ENCODE measurements at regions not wholly inside any gene's neighbourhood (a gene's known extent, or its start where the extent isn't known, plus 50 kb on each side); places are given as distances from the start of the nearest gene placed in this dataset.
A peak's percentile ranks its signal among the peaks of the same experiment; 100 is the strongest.
"Not testable (repeated sequence)": the region's sequence is repeated elsewhere in the genome, so short reads cannot be mapped to it uniquely, and the experiment has no call there.

DNA sequence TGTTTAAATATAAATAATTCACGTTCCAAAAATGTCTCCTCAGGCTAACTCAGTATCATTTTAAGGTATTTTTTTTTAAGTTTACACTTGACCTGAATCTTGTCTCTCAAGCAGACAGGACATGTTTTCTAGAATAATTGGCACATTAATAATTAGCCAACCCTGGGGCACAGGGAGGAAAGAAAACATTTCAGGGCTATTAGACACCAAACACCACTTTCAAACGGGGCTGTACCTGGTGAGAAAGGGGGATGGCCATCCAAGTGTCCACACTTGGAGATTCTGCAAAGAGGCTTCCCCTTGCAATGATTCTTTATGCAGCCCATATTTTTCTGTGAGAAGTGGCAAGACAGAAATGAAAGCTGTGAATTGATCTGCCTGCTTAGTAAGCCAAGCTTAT lies 560.8 kb downstream of the CD109 start:
- H3K9ac ChIP-seq (ENCODE audit: low read depth, low read length), result no peak overlapping the region
- no peaks in the 10 kb centered on the region for H3K36me3 ChIP-seq (ENCODE audit: insufficient read depth, low read depth, low read length)
- no peak overlapping the region for H3K27ac ChIP-seq (ENCODE audit: low read length)
- no peaks in the 10 kb centered on the region; the same call in 1 of the 2 replicates for H3K9me3 ChIP-seq (ENCODE audit: insufficient read depth, low read depth, low read length)
- no peaks in the 10 kb centered on the region for H3K4me1 ChIP-seq (ENCODE audit: insufficient read depth, low read length)
- no peaks in the 10 kb centered on the region for H3K27me3 ChIP-seq (ENCODE audit: insufficient read depth, low read length)
- H3K4me3 ChIP-seq (ENCODE audit: low read length), result no peak overlapping the region

GRCh38 chr6:74256381-74256780 lies 560.4 kb downstream of the CD109 start:
- no peak overlapping the region for H3K4me3 ChIP-seq (ENCODE audit: low read length)
- no peak overlapping the region for H3K27ac ChIP-seq (ENCODE audit: low read length)
- no peak overlapping the region for H3K9ac ChIP-seq (ENCODE audit: low read depth, low read length)
- no peaks in the 10 kb centered on the region; the same call in 1 of the 2 replicates for H3K9me3 ChIP-seq (ENCODE audit: insufficient read depth, low read depth, low read length)
- H3K36me3 ChIP-seq (ENCODE audit: insufficient read depth, low read depth, low read length), result no peaks in the 10 kb centered on the region
- no peaks in the 10 kb centered on the region for H3K27me3 ChIP-seq (ENCODE audit: insufficient read depth, low read length)
- no peaks in the 10 kb centered on the region for H3K4me1 ChIP-seq (ENCODE audit: insufficient read depth, low read length)

- H3K36me3 ChIP-seq (ENCODE audit: insufficient read depth, low read depth, low read length); H3K9me3 ChIP-seq (ENCODE audit: insufficient read depth, low read depth, low read length); H3K4me1 ChIP-seq (ENCODE audit: insufficient read depth, low read length); H3K4me3 ChIP-seq (ENCODE audit: low read length); H3K27ac ChIP-seq (ENCODE audit: low read length); H3K27me3 ChIP-seq (ENCODE audit: insufficient read depth, low read length); H3K9ac ChIP-seq (ENCODE audit: low read depth, low read length): not testable (repeated sequence)
Measured at GRCh38 chr6:74255007-74255406, 559.0 kb downstream of the CD109 start.

DNA sequence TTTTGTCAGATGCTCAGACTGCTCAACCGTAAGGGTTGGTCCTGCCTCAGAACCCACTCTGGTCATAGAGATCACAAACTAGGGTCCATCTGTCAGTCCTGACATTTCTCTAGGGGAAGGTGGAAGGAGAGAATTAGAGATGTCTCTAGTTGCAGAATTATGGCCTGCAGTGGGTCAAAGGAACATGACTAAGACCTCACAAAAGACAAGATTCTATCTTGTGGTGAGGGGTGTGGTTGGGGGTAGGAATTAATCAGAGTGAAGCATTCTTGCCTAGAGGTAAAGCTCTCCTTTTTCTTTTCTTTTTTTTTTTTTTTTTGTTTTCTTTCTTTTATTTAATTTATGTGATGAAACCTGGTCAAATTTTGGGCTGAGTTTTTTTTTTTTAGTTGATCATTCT lies 558.1 kb downstream of the CD109 start:
- not testable (repeated sequence) for H3K9me3 ChIP-seq (ENCODE audit: insufficient read depth, low read depth, low read length); H3K4me1 ChIP-seq (ENCODE audit: insufficient read depth, low read length); H3K27me3 ChIP-seq (ENCODE audit: insufficient read depth, low read length); H3K9ac ChIP-seq (ENCODE audit: low read depth, low read length); H3K27ac ChIP-seq (ENCODE audit: low read length); H3K36me3 ChIP-seq (ENCODE audit: insufficient read depth, low read depth, low read length); H3K4me3 ChIP-seq (ENCODE audit: low read length)

DNA sequence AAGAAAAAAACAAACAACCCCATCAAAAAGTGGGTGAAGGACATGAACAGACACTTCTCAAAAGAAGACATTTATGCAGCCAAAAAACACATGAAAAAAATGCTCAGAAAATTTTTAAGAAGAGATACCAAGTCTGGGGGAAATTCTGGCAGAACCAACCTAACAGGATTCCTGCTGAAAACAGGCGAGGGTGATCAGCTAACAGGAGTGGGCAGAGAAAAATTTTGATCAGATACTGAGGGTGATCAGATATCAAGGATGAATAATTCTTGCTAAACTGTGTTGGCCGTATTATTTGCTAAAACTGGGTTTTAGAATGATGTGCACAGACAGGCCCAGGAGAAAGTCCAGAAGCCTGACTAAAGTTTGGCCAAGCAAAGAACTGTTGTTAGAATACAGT lies 557.3 kb downstream of the CD109 start:
- no peak overlapping the region for H3K9ac ChIP-seq (ENCODE audit: low read depth, low read length)
- H3K4me1 ChIP-seq (ENCODE audit: insufficient read depth, low read length), result no peaks in the 10 kb centered on the region
- H3K4me3 ChIP-seq (ENCODE audit: low read length), result no peak overlapping the region
- H3K27me3 ChIP-seq (ENCODE audit: insufficient read depth, low read length), result no peaks in the 10 kb centered on the region
- no peaks in the 10 kb centered on the region for H3K36me3 ChIP-seq (ENCODE audit: insufficient read depth, low read depth, low read length)
- no peaks in the 10 kb centered on the region; the same call in 1 of the 2 replicates for H3K9me3 ChIP-seq (ENCODE audit: insufficient read depth, low read depth, low read length)
- H3K27ac ChIP-seq (ENCODE audit: low read length), result no peak overlapping the region

GRCh38 chr6:74250161-74250818 lies 554.3 kb downstream of the CD109 start:
- H3K36me3 ChIP-seq (ENCODE audit: insufficient read depth, low read depth, low read length), result no peaks in the 10 kb centered on the region
- no peak overlapping the region for H3K4me3 ChIP-seq (ENCODE audit: low read length)
- no peaks in the 10 kb centered on the region; the same call in 1 of the 2 replicates for H3K9me3 ChIP-seq (ENCODE audit: insufficient read depth, low read depth, low read length)
- no peaks in the 10 kb centered on the region for H3K4me1 ChIP-seq (ENCODE audit: insufficient read depth, low read length)
- H3K27ac ChIP-seq (ENCODE audit: low read length), result no peak overlapping the region
- H3K9ac ChIP-seq (ENCODE audit: low read depth, low read length), result no peak overlapping the region
- H3K27me3 ChIP-seq (ENCODE audit: insufficient read depth, low read length), result no peaks in the 10 kb centered on the region

- Histone ChIP-seq H3K9me3 (ENCODE audit: insufficient read depth, low read depth, low read length) (no peaks in the 10 kb centered on the region; the same call in 1 of the 2 replicates), H3K4me1 (ENCODE audit: insufficient read depth, low read length) (no peaks in the 10 kb centered on the region), H3K9ac (ENCODE audit: low read depth, low read length) (no peak overlapping the region), H3K4me3 (ENCODE audit: low read length) (no peak overlapping the region), H3K27me3 (ENCODE audit: insufficient read depth, low read length) (no peaks in the 10 kb centered on the region), H3K36me3 (ENCODE audit: insufficient read depth, low read depth, low read length) (no peaks in the 10 kb centered on the region), H3K27ac (ENCODE audit: low read length) (no peak overlapping the region)
Measured at GRCh38 chr6:74249658-74250057, 553.7 kb downstream of the CD109 start.

DNA sequence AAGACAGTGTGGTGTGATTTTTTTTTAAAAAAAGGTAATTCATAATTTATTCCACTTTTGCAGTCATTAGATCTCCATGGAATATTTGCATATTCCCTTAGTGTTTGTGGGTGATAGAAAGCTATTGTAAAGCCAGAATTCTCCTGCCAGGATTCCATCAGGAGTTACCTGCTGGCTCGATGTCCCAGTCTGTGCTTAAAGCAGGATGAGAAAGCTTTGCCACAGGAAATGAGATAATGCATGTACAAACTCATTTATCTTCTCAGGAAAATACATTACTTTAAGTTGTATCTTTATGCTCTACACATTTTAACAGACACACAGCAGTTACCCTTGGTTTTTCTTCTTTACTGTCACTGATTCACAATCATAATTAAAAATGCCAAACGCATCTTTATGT lies 553.0 kb downstream of the CD109 start:
- Histone ChIP-seq H3K27ac (ENCODE audit: low read length) (no peak overlapping the region), H3K4me3 (ENCODE audit: low read length) (no peak overlapping the region), H3K9ac (ENCODE audit: low read depth, low read length) (no peak overlapping the region), H3K9me3 (ENCODE audit: insufficient read depth, low read depth, low read length) (no peaks in the 10 kb centered on the region; the same call in 1 of the 2 replicates), H3K4me1 (ENCODE audit: insufficient read depth, low read length) (no peaks in the 10 kb centered on the region), H3K27me3 (ENCODE audit: insufficient read depth, low read length) (no peaks in the 10 kb centered on the region), H3K36me3 (ENCODE audit: insufficient read depth, low read depth, low read length) (no peaks in the 10 kb centered on the region)

DNA sequence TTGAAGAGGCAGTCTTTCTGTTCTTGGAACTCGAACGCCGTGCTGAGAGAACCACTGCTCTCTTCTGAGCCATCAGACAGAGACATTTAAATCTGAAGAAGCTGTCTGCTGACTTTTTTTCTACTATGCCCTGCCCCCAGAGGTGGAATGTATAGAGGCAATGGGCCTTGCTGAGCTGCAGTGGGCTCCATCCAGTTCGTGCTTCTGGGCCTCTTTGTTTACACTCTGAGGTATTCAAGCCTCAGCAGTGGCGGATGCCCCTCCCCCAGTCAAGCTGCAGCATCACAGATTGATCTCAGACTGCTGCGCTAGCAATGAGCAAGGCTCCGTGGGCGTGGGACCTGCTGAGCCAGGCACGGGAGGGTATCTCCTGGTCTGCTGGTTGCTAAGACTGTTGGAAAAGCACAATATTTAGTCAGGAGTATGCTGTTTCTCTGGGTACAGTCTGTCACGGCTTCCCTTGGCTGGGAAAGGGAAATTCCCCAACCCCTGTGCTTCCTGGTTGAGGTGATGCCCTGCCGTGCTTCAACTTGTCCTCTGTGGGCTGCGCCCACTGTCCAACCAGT lies 526.8 kb downstream of the CD109 start:
- Histone ChIP-seq H3K4me1 (ENCODE audit: insufficient read depth, low read length) (no peaks in the 10 kb centered on the region; the same call in 1 of the 2 replicates), H3K4me3 (ENCODE audit: low read length) (0 out of 2 replicates have a peak overlapping the region, but pooled peaks have one; percentile 42), H3K27me3 (ENCODE audit: insufficient read depth, low read length) (no peaks in the 10 kb centered on the region), H3K36me3 (ENCODE audit: insufficient read depth, low read depth, low read length) (no peaks in the 10 kb centered on the region), H3K27ac (ENCODE audit: low read length) (peak overlapping the region; percentile 38), H3K9me3 (ENCODE audit: insufficient read depth, low read depth, low read length) (no peaks in the 10 kb centered on the region), H3K9ac (ENCODE audit: low read depth, low read length) (no peak overlapping the region)

- H3K36me3 ChIP-seq (ENCODE audit: insufficient read depth, low read depth, low read length), result no peaks in the 10 kb centered on the region
- no peaks in the 10 kb centered on the region for H3K27me3 ChIP-seq (ENCODE audit: insufficient read depth, low read length)
- H3K4me1 ChIP-seq (ENCODE audit: insufficient read depth, low read length), result no peaks in the 10 kb centered on the region
- no peak overlapping the region for H3K27ac ChIP-seq (ENCODE audit: low read length)
- H3K4me3 ChIP-seq (ENCODE audit: low read length), result no peak overlapping the region
- H3K9ac ChIP-seq (ENCODE audit: low read depth, low read length), result no peak overlapping the region
- no peaks in the 10 kb centered on the region for H3K9me3 ChIP-seq (ENCODE audit: insufficient read depth, low read depth, low read length)
Measured at GRCh38 chr6:74213995-74214394, 518.0 kb downstream of the CD109 start.

- Histone ChIP-seq H3K36me3 (ENCODE audit: insufficient read depth, low read depth, low read length) (no peaks in the 10 kb centered on the region), H3K27me3 (ENCODE audit: insufficient read depth, low read length) (no peaks in the 10 kb centered on the region), H3K4me3 (ENCODE audit: low read length) (no peak overlapping the region), H3K9ac (ENCODE audit: low read depth, low read length) (no peak overlapping the region), H3K27ac (ENCODE audit: low read length) (no peak overlapping the region), H3K9me3 (ENCODE audit: insufficient read depth, low read depth, low read length) (peaks cover 16% of the 10 kb centered on the region), H3K4me1 (ENCODE audit: insufficient read depth, low read length) (no peaks in the 10 kb centered on the region)
Measured at GRCh38 chr6:74208239-74208638, 512.2 kb downstream of the CD109 start.

GRCh38 chr6:74199215-74199915 lies 503.4 kb downstream of the CD109 start:
- Histone ChIP-seq H3K27ac (ENCODE audit: low read length) (no peak overlapping the region), H3K4me3 (ENCODE audit: low read length) (no peak overlapping the region), H3K9ac (ENCODE audit: low read depth, low read length) (no peak overlapping the region), H3K4me1 (ENCODE audit: insufficient read depth, low read length) (peaks cover 6% of the 10 kb centered on the region; the same call in 1 of the 2 replicates), H3K9me3 (ENCODE audit: insufficient read depth, low read depth, low read length) (no peaks in the 10 kb centered on the region), H3K36me3 (ENCODE audit: insufficient read depth, low read depth, low read length) (no peaks in the 10 kb centered on the region), H3K27me3 (ENCODE audit: insufficient read depth, low read length) (no peaks in the 10 kb centered on the region)

Measured in iPS-20b (cell line).